ENCODE measurements at regions not wholly inside any gene's neighbourhood (a gene's known extent, or its start where the extent isn't known, plus 50 kb on each side); places are given as distances from the start of the nearest gene placed in this dataset.

- Histone ChIP-seq H3K27me3 (no peaks in the 10 kb centered on the region), H3K36me3 (no peaks in the 10 kb centered on the region)
- WGBS: 71% methylated on average over 1 of the region's 1 CpG
Measured at GRCh38 chr14:87052646-87053225, 940.2 kb downstream of the GALC start.

GRCh38 chr14:87050421-87050820 lies 942.6 kb downstream of the GALC start:
- Histone ChIP-seq H3K27me3 (no peaks in the 10 kb centered on the region), H3K4me3 (no peak overlapping the region), H3K27ac (replicated peaks in 1 of 4) (no peak overlapping the region), H3K4me1 (no peaks in the 10 kb centered on the region), H3K9me3 (no peaks in the 10 kb centered on the region), H3K36me3 (no peaks in the 10 kb centered on the region)
- TF ChIP-seq CTCF (IDR thresholded peaks at IDR 0.05) (no peak), POLR2A (IDR thresholded peaks at IDR 0.05; ENCODE audit: low read depth) (no peak), EP300 (IDR thresholded peaks at IDR 0.05) (no peak), POLR2AphosphoS5 (IDR thresholded peaks at IDR 0.05) (no peak)
- intact Hi-C loops (cut with DNase I): no loop called here
- WGBS: 79% methylated on average over 1 of the region's 1 CpG
- DNase-seq (ENCODE audit: extremely low spot score): no peak

More at GRCh38 chr14:87052646-87053225, 940.2 kb downstream of the GALC start:
- Histone ChIP-seq H3K27ac (replicated peaks in 1 of 4) (no peak overlapping the region), H3K9me3 (no peaks in the 10 kb centered on the region), H3K4me3 (no peak overlapping the region), H3K4me1 (no peaks in the 10 kb centered on the region)
- intact Hi-C loops (cut with DNase I): no loop called here
- DNase-seq (ENCODE audit: extremely low spot score): no peak
- no peak for TF ChIP-seq POLR2AphosphoS5 (IDR thresholded peaks at IDR 0.05)
- TF ChIP-seq EP300 (IDR thresholded peaks at IDR 0.05): no peak
- no peak for TF ChIP-seq POLR2A (IDR thresholded peaks at IDR 0.05; ENCODE audit: low read depth)
- TF ChIP-seq CTCF (IDR thresholded peaks at IDR 0.05): no peak

GRCh38 chr14:87049950-87050349 lies 943.0 kb downstream of the GALC start:
- WGBS: 90% methylated on average over 1 of the region's 1 CpG
- H3K9me3 ChIP-seq: no peaks in the 10 kb centered on the region
- intact Hi-C loops (cut with DNase I): no loop called here
- no peaks in the 10 kb centered on the region for H3K27me3 ChIP-seq
- TF ChIP-seq CTCF (IDR thresholded peaks at IDR 0.05): peak in 1 of 3 experiments; percentile 22
- TF ChIP-seq POLR2A (IDR thresholded peaks at IDR 0.05; ENCODE audit: low read depth): no peak
- H3K27ac ChIP-seq (replicated peaks in 1 of 4): no peak overlapping the region
- DNase-seq (ENCODE audit: extremely low spot score): no peak
- no peaks in the 10 kb centered on the region for H3K36me3 ChIP-seq
- H3K4me1 ChIP-seq: no peaks in the 10 kb centered on the region
- H3K4me3 ChIP-seq: no peak overlapping the region

GRCh38 chr14:87046960-87047359 lies 946.0 kb downstream of the GALC start:
- Histone ChIP-seq H3K27ac (replicated peaks in 1 of 4) (no peak overlapping the region), H3K9me3 (no peaks in the 10 kb centered on the region), H3K4me3 (no peak overlapping the region), H3K27me3 (no peaks in the 10 kb centered on the region), H3K4me1 (no peaks in the 10 kb centered on the region), H3K36me3 (no peaks in the 10 kb centered on the region)
- DNase-seq (ENCODE audit: extremely low spot score): no peak
- 88% methylated on average over 2 of the region's 2 CpGs for WGBS
- intact Hi-C loops (cut with DNase I): no loop called here
- TF ChIP-seq CTCF (IDR thresholded peaks at IDR 0.05) (no peak), POLR2AphosphoS5 (IDR thresholded peaks at IDR 0.05) (no peak), POLR2A (IDR thresholded peaks at IDR 0.05; ENCODE audit: low read depth) (no peak), EP300 (IDR thresholded peaks at IDR 0.05) (no peak)

- TF ChIP-seq POLR2AphosphoS5 (IDR thresholded peaks at IDR 0.05) (no peak), CTCF (IDR thresholded peaks at IDR 0.05) (no peak), POLR2A (IDR thresholded peaks at IDR 0.05; ENCODE audit: low read depth) (no peak), EP300 (IDR thresholded peaks at IDR 0.05) (no peak)
- WGBS: 73% methylated on average over 5 of the region's 5 CpGs
- intact Hi-C loops (cut with DNase I): no loop called here
- Histone ChIP-seq H3K4me1 (no peaks in the 10 kb centered on the region), H3K36me3 (no peaks in the 10 kb centered on the region), H3K4me3 (no peak overlapping the region), H3K9me3 (no peaks in the 10 kb centered on the region), H3K27me3 (no peaks in the 10 kb centered on the region), H3K27ac (replicated peaks in 1 of 4) (no peak overlapping the region)
- DNase-seq (ENCODE audit: extremely low spot score): no peak
Measured at GRCh38 chr14:87045956-87046355, 947.0 kb downstream of the GALC start.
